HG03342 (cell line): ENCODE measurements at regions not wholly inside any gene's neighbourhood (a gene's known extent, or its start where the extent isn't known, plus 50 kb on each side); places are given as distances from the start of the nearest gene placed in this dataset.
A peak's percentile ranks its signal among the peaks of the same experiment; 100 is the strongest.
"Not testable (repeated sequence)": the region's sequence is repeated elsewhere in the genome, so short reads cannot be mapped to it uniquely, and the experiment has no call there.

Experiments
- ATAC-seq: cut with Tn5 transposase; IDR thresholded peaks from one replicate; pipeline ENCODE4 v1.9.1; 2021; ENCODE audit warnings: mild to moderate bottlenecking, moderate library complexity; ENCODE audit not compliant: unreplicated experiment

GRCh38 chr13:78876915-78877549, 218.1 kb upstream of the OBI1 start:
- no peak for ATAC-seq

GRCh38 chr13:78875792-78876580, 217.0 kb upstream of the OBI1 start:
- ATAC-seq, result peak; percentile 78

- ATAC-seq, result no peak
These were observed 210.0 kb upstream of the OBI1 start for GRCh38 chr13:78868991-78869390.

- no peak for ATAC-seq
These were observed 208.7 kb upstream of the OBI1 start for GRCh38 chr13:78867655-78868054.

- not testable (repeated sequence) for ATAC-seq
These were observed 207.1 kb upstream of the OBI1 start for GRCh38 chr13:78866076-78866475.

- ATAC-seq, result no peak
These were observed 203.5 kb upstream of the OBI1 start for GRCh38 chr13:78862446-78862845.

- ATAC-seq, result no peak
These were observed 193.8 kb upstream of the OBI1 start for GRCh38 chr13:78852709-78853108.

- no peak for ATAC-seq
These were observed 186.9 kb upstream of the OBI1 start for GRCh38 chr13:78845656-78846365.

GRCh38 chr13:78844106-78844505, 185.2 kb upstream of the OBI1 start:
- no peak for ATAC-seq

GRCh38 chr13:78841358-78841963, 182.5 kb upstream of the OBI1 start:
- no peak for ATAC-seq

- no peak for ATAC-seq
These were observed 177.4 kb upstream of the OBI1 start for GRCh38 chr13:78836238-78836784.

- ATAC-seq, result no peak
These were observed 173.5 kb upstream of the OBI1 start for GRCh38 chr13:78832461-78832860.

GRCh38 chr13:78830508-78830907, 171.6 kb upstream of the OBI1 start:
- no peak for ATAC-seq

GRCh38 chr13:78829821-78830220, 170.9 kb upstream of the OBI1 start:
- no peak for ATAC-seq

GRCh38 chr13:78827471-78827870, 168.5 kb upstream of the OBI1 start:
- ATAC-seq, result no peak

- ATAC-seq, result no peak
These were observed 168.0 kb upstream of the OBI1 start for GRCh38 chr13:78826936-78827335.

- no peak for ATAC-seq
These were observed 167.4 kb upstream of the OBI1 start for GRCh38 chr13:78826312-78826711.

GRCh38 chr13:78820541-78820940, 161.6 kb upstream of the OBI1 start:
- no peak for ATAC-seq

GRCh38 chr13:78816592-78816991, 157.6 kb upstream of the OBI1 start:
- no peak for ATAC-seq

- ATAC-seq, result no peak
These were observed 157.2 kb upstream of the OBI1 start for GRCh38 chr13:78816154-78816553.

- ATAC-seq, result peak; percentile 91
These were observed 147.5 kb upstream of the OBI1 start for GRCh38 chr13:78806457-78806856.
